IPS-18a (cell line): ENCODE measurements at regions not wholly inside any gene's neighbourhood (a gene's known extent, or its start where the extent isn't known, plus 50 kb on each side); places are given as distances from the start of the nearest gene placed in this dataset.
"Not testable (repeated sequence)": the region's sequence is repeated elsewhere in the genome, so short reads cannot be mapped to it uniquely, and the experiment has no call there.

Experiments used
- H3K27ac ChIP-seq: one replicate; pipeline ENCODE4 v1.5.1; 2013; ENCODE audit warnings: low read length
- H3K27me3 ChIP-seq: one replicate; pipeline ENCODE4 v1.6.1; 2013; ENCODE audit warnings: mild to moderate bottlenecking, low read length; ENCODE audit not compliant: control insufficient read depth, insufficient read depth
- H3K36me3 ChIP-seq: one replicate; pipeline ENCODE4 v1.6.1; 2013; ENCODE audit warnings: low read depth, low read length; ENCODE audit not compliant: control insufficient read depth
- H3K4me1 ChIP-seq: one replicate; pipeline ENCODE4 v1.6.1; 2013; ENCODE audit warnings: low read depth, low read length; ENCODE audit not compliant: control insufficient read depth
- H3K4me3 ChIP-seq: one replicate; pipeline ENCODE4 v1.5.1; 2013; ENCODE audit warnings: low read length
- H3K9ac ChIP-seq: one replicate; pipeline ENCODE4 v1.6.1; 2013; ENCODE audit warnings: mild to moderate bottlenecking, low read length, moderate library complexity
- H3K9me3 ChIP-seq: one replicate; pipeline ENCODE4 v1.6.1; 2013; ENCODE audit warnings: low read depth, low read length; ENCODE audit not compliant: control insufficient read depth

DNA sequence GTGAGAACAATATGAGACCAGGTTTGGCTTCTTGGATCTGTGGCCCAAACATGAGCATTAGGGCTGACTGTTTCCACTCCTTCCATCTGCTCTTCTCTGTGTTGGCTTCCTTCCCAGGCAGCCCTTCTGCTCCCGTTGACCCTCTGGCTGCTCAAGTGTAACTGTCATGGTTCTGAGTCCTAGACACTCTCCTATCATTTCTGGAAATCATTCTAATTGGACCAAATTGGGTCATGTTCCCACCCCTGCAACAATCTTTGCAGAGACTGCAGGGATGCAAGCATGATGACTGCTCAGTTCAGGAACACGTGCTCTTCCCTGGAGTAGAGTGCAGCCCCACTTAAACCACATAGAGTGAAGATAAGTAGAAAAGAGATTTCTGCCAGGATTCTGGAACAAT, 741.4 kb downstream of the TAF11L14 start:
- H3K27ac ChIP-seq, result no peak overlapping the region
- H3K27me3 ChIP-seq, result no peaks in the 10 kb centered on the region
- H3K9ac ChIP-seq, result no peak overlapping the region
- no peaks in the 10 kb centered on the region for H3K9me3 ChIP-seq
- no peak overlapping the region for H3K4me3 ChIP-seq
- H3K36me3 ChIP-seq, result no peaks in the 10 kb centered on the region
- no peaks in the 10 kb centered on the region for H3K4me1 ChIP-seq

DNA sequence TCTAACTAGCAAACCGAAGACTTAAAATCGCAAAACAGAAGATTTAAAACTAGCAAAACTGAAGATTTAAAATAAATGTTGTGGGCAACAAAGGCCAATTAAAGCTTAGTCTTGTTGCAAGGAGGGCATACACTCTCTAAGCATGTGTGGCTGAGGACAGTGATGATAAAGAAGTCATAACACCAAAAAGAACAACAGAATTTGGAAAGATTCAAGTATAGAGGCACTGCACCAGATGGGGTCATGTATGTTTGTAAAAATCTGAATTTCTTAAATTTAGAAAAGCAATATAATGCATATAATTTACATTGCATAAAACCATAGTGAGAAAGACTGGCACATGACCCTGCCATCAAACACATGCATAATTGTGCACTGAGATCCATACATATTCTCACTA, 743.8 kb downstream of the TAF11L14 start:
- Histone ChIP-seq H3K9me3 (no peaks in the 10 kb centered on the region), H3K9ac (no peak overlapping the region), H3K4me1 (no peaks in the 10 kb centered on the region), H3K4me3 (no peak overlapping the region), H3K36me3 (no peaks in the 10 kb centered on the region), H3K27ac (no peak overlapping the region), H3K27me3 (no peaks in the 10 kb centered on the region)

- Histone ChIP-seq H3K27me3 (no peaks in the 10 kb centered on the region), H3K36me3 (no peaks in the 10 kb centered on the region), H3K9me3 (no peaks in the 10 kb centered on the region), H3K9ac (no peak overlapping the region), H3K4me3 (no peak overlapping the region), H3K27ac (no peak overlapping the region), H3K4me1 (no peaks in the 10 kb centered on the region)
Measured at GRCh38 chr5:18379189-18379588, 744.9 kb downstream of the TAF11L14 start.

DNA sequence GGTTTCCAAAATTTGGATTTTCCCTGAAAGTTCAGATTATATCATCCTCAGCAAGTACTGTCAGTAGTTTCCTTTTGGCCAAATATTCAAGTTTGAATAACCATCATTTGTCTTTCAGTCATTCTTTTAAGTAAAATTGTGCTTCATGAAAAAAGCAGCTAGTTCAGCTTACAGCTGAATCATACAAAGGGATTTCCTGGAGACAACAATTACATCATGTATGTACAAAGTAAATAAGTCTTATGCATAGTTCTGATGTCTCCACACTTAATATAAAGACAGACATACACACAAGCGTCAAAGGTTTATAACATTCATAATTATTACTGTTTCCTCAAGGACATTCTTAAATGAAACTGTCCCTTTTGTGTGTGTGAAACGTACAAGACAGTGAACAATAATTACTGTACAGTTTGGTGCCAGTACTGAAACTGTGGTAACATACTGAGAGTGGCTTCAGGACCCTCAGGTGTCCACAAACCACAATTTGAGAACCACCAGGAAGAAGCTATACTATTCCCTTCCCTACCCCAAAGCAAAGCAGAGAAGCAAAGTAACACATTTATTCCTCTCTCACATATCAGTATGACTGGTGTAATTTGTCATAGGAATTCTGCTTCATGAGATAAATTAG, 746.6 kb downstream of the TAF11L14 start:
- Histone ChIP-seq H3K9ac (no peak overlapping the region), H3K4me3 (no peak overlapping the region)

GRCh38 chr5:18393565-18394442, 759.5 kb downstream of the TAF11L14 start:
- no peaks in the 10 kb centered on the region for H3K27me3 ChIP-seq
- no peak overlapping the region for H3K9ac ChIP-seq
- H3K36me3 ChIP-seq, result no peaks in the 10 kb centered on the region
- no peaks in the 10 kb centered on the region for H3K9me3 ChIP-seq
- no peak overlapping the region for H3K27ac ChIP-seq
- H3K4me1 ChIP-seq, result peaks cover 5% of the 10 kb centered on the region
- no peak overlapping the region for H3K4me3 ChIP-seq

More for the DNA sequence above, 746.6 kb downstream of the TAF11L14 start:
- H3K27ac ChIP-seq, result no peak overlapping the region
- no peaks in the 10 kb centered on the region for H3K36me3 ChIP-seq
- H3K4me1 ChIP-seq, result no peaks in the 10 kb centered on the region
- H3K27me3 ChIP-seq, result no peaks in the 10 kb centered on the region
- no peaks in the 10 kb centered on the region for H3K9me3 ChIP-seq

DNA sequence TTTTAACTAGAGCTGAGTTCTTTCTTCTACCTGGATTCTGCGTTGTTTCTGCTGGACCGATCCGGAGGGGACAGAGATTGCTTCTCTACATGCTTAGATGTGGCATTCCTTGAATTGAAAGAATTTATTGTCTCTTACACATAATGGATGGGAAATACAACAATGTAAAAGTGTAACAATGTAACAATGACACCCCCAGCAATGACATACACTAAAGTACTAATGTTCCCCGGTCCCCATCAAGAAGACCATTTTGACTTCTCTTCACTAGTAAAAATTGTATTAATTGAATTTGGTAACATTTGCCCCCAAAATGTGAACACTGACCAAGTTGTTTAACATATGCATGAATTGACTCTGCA, 760.2 kb downstream of the TAF11L14 start:
- no peaks in the 10 kb centered on the region for H3K27me3 ChIP-seq
- H3K9ac ChIP-seq, result no peak overlapping the region
- peaks cover 5% of the 10 kb centered on the region for H3K4me1 ChIP-seq
- H3K27ac ChIP-seq, result no peak overlapping the region
- no peaks in the 10 kb centered on the region for H3K36me3 ChIP-seq
- H3K4me3 ChIP-seq, result no peak overlapping the region
- H3K9me3 ChIP-seq, result no peaks in the 10 kb centered on the region

- Histone ChIP-seq H3K9me3 (no peaks in the 10 kb centered on the region), H3K27me3 (no peaks in the 10 kb centered on the region), H3K9ac (no peak overlapping the region), H3K4me3 (no peak overlapping the region), H3K4me1 (peaks cover 5% of the 10 kb centered on the region), H3K36me3 (no peaks in the 10 kb centered on the region), H3K27ac (no peak overlapping the region)
Measured at GRCh38 chr5:18395126-18396110, 761.2 kb downstream of the TAF11L14 start.

- Histone ChIP-seq H3K36me3 (no peaks in the 10 kb centered on the region), H3K27ac (no peak overlapping the region), H3K9ac (no peak overlapping the region), H3K4me1 (peaks cover 5% of the 10 kb centered on the region), H3K27me3 (no peaks in the 10 kb centered on the region), H3K4me3 (no peak overlapping the region), H3K9me3 (no peaks in the 10 kb centered on the region)
Measured at GRCh38 chr5:18397371-18397770, 763.1 kb downstream of the TAF11L14 start.

DNA sequence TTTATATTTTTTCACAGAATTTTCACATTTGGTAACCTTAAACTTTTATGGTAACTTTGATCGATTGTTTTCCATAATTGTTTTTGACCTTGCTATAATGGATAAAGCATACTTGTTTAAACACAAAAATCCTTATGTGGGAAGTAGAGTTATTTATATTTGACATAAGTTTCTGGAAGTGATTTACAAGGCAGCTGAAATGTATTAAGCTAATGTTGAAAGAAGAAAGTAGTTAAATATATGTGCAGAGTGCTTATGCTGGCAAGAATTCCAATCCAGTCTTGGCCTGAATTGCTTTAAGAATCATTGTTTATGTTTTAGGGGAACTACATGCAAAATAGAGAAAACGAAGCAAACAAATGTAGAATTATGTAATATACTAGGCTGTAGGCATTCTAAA, 763.6 kb downstream of the TAF11L14 start:
- no peak overlapping the region for H3K4me3 ChIP-seq
- H3K27ac ChIP-seq, result no peak overlapping the region
- no peaks in the 10 kb centered on the region for H3K27me3 ChIP-seq
- peaks cover 5% of the 10 kb centered on the region for H3K4me1 ChIP-seq
- H3K9me3 ChIP-seq, result no peaks in the 10 kb centered on the region
- H3K36me3 ChIP-seq, result no peaks in the 10 kb centered on the region
- H3K9ac ChIP-seq, result no peak overlapping the region

GRCh38 chr5:18399461-18400327, 765.4 kb downstream of the TAF11L14 start:
- H3K27me3 ChIP-seq, H3K9ac ChIP-seq, H3K27ac ChIP-seq, H3K9me3 ChIP-seq, H3K4me1 ChIP-seq, H3K36me3 ChIP-seq, H3K4me3 ChIP-seq: not testable (repeated sequence)
